Neural cell (in vitro differentiated cells): ENCODE measurements at regions not wholly inside any gene's neighbourhood (a gene's known extent, or its start where the extent isn't known, plus 50 kb on each side); places are given as distances from the start of the nearest gene placed in this dataset.

Source experiments
- H2AFZ ChIP-seq: fragments of 200-600, 300-800 bp; sonication (generic), shearing (Covaris generic); 2 replicates; pipeline ENCODE4 v1.6.0; 2014; ENCODE audit warnings: low read depth, mild to moderate bottlenecking, antibody characterized with exemption, low read length, moderate library complexity
- H3F3A ChIP-seq: fragments of 200-600 bp; shearing (Covaris generic); 2 replicates; pipeline ENCODE4 v1.6.1; 2016; ENCODE audit warnings: mild to moderate bottlenecking, moderate library complexity, mixed read lengths, antibody characterized with exemption, low read length; ENCODE audit not compliant: insufficient read depth, poor library complexity, severe bottlenecking
- H3K27ac ChIP-seq: fragments of 200-600, 300-800 bp; sonication (generic), shearing (Covaris generic); 2 replicates; pipeline ENCODE4 v1.5.1; 2014; ENCODE audit warnings: mild to moderate bottlenecking, low read length, moderate library complexity
- H3K27me3 ChIP-seq: fragments of 300-800, 200-600 bp; sonication (generic), shearing (Covaris generic); 2 replicates; pipeline ENCODE4 v1.6.0; 2014; ENCODE audit warnings: mild to moderate bottlenecking, low read depth, low read length, moderate library complexity; ENCODE audit not compliant: insufficient read depth
- H3K36me3 ChIP-seq: fragments of 300-800, 200-600 bp; sonication (generic), shearing (Covaris generic); 2 replicates; pipeline ENCODE4 v1.5.1; 2014; ENCODE audit warnings: mild to moderate bottlenecking, antibody characterized with exemption, low read length, moderate library complexity; ENCODE audit not compliant: insufficient read depth
- H3K4me2 ChIP-seq: fragments of 300-800, 200-600 bp; sonication (generic), shearing (Covaris generic); 2 replicates; pipeline ENCODE4 v1.6.0; 2014; ENCODE audit warnings: mild to moderate bottlenecking, low read length
- H3K4me3 ChIP-seq: fragments of 300-800, 200-600 bp; sonication (generic), shearing (Covaris generic); 2 replicates; pipeline ENCODE4 v1.5.1; 2014; ENCODE audit warnings: mild to moderate bottlenecking, low read length, moderate library complexity
- H3K79me2 ChIP-seq: fragments of 200-600 bp; shearing (Covaris generic); replicated peaks from 2 replicates; pipeline ENCODE4 v1.6.0; 2014; ENCODE audit warnings: mild to moderate bottlenecking, low read length, moderate library complexity; ENCODE audit not compliant: insufficient read depth
- H3K9ac ChIP-seq: fragments of 300-800, 200-600 bp; sonication (generic), shearing (Covaris generic); 2 replicates; pipeline ENCODE4 v1.6.1; 2016; ENCODE audit warnings: mild to moderate bottlenecking, low read length, mixed read lengths
- H3K9me2 ChIP-seq: fragments of 200-600 bp; shearing (Covaris generic); 2 replicates; pipeline ENCODE4 v1.6.1; 2016; ENCODE audit warnings: mild to moderate bottlenecking, low read length, mixed read lengths; ENCODE audit not compliant: insufficient read depth
- H3K9me3 ChIP-seq: fragments of 200-600, 300-800 bp; sonication (generic), shearing (Covaris generic); 2 replicates; pipeline ENCODE4 v1.6.1; 2016; ENCODE audit warnings: mild to moderate bottlenecking, mixed run types, low read length, moderate library complexity, mixed read lengths
- H4K20me1 ChIP-seq: fragments of 200-600 bp; shearing (Covaris generic); 2 replicates; pipeline ENCODE4 v1.6.1; 2016; ENCODE audit warnings: mild to moderate bottlenecking, mixed run types; ENCODE audit not compliant: insufficient read depth
- EP300 ChIP-seq: fragments of 450-650 bp; conservative IDR thresholded peaks from 2 replicates; pipeline ENCODE4 v1.6.1; 2014; ENCODE audit warnings: antibody characterized with exemption, mild to moderate bottlenecking, moderate library complexity; ENCODE audit not compliant: poor library complexity, severe bottlenecking
- EZH2 ChIP-seq: fragments of 200-600, 300-800 bp; shearing (Covaris generic), sonication (generic); IDR thresholded peaks from 2 replicates; pipeline ENCODE4 v1.6.1; 2014; ENCODE audit warnings: antibody characterized with exemption, low read length, borderline replicate concordance, mild to moderate bottlenecking; ENCODE audit not compliant: insufficient read depth, poor library complexity, severe bottlenecking
- MXI1 ChIP-seq: fragments of 450-650 bp; conservative IDR thresholded peaks from 2 replicates; pipeline ENCODE4 v1.6.1; 2014; ENCODE audit warnings: antibody characterized with exemption, mild to moderate bottlenecking; ENCODE audit not compliant: poor library complexity, severe bottlenecking
- POLR2AphosphoS5 ChIP-seq: IDR thresholded peaks from 2 replicates; pipeline ENCODE4 v1.6.1; 2012
- RAD21 ChIP-seq: fragments of 450-650 bp; conservative IDR thresholded peaks from 2 replicates; pipeline ENCODE4 v1.6.1; 2014; ENCODE audit warnings: antibody characterized with exemption, mild to moderate bottlenecking, moderate library complexity
- REST ChIP-seq: IDR thresholded peaks from 2 replicates; pipeline ENCODE4 v1.6.1; 2012; ENCODE audit warnings: borderline replicate concordance
- SMC3 ChIP-seq: fragments of 450-650 bp; conservative IDR thresholded peaks from 2 replicates; pipeline ENCODE4 v1.6.1; 2014; ENCODE audit warnings: antibody characterized with exemption, mild to moderate bottlenecking, moderate library complexity; ENCODE audit not compliant: poor library complexity
- TAF1 ChIP-seq: IDR thresholded peaks from 2 replicates; pipeline ENCODE4 v1.6.1; 2012; ENCODE audit warnings: low read depth
- TF ChIP-seq, protein P1 (sequence below): fragments of 450-650 bp; IDR thresholded peaks from 2 replicates; pipeline ENCODE4 v1.5.1; 2014; ENCODE audit warnings: antibody characterized with exemption, mild to moderate bottlenecking, moderate library complexity; ENCODE audit not compliant: poor library complexity, severe bottlenecking

GRCh38 chr6:133040803-133041419, 200.2 kb upstream of the EYA4 start:
- no peak overlapping the region for H3K4me2 ChIP-seq

GRCh38 chr6:133042550-133043120, 198.5 kb upstream of the EYA4 start:
- H2AFZ ChIP-seq = no peak overlapping the region
- H3K27ac ChIP-seq = no peak overlapping the region
- H3K9me2 ChIP-seq = no peaks in the 10 kb centered on the region
- no peaks in the 10 kb centered on the region for H3K36me3 ChIP-seq
- H4K20me1 ChIP-seq = no peaks in the 10 kb centered on the region
- H3K4me2 ChIP-seq = no peak overlapping the region
- H3K27me3 ChIP-seq = no peaks in the 10 kb centered on the region
- no peaks in the 10 kb centered on the region for H3K9me3 ChIP-seq
- no peaks in the 10 kb centered on the region for H3F3A ChIP-seq
- no peaks in the 10 kb centered on the region for H3K79me2 ChIP-seq
- H3K4me3 ChIP-seq = no peak overlapping the region
- H3K9ac ChIP-seq = no peak overlapping the region
- no peak for TF ChIP-seq REST
- no peak for TF ChIP-seq SMC3
- TF ChIP-seq, protein P1, sequence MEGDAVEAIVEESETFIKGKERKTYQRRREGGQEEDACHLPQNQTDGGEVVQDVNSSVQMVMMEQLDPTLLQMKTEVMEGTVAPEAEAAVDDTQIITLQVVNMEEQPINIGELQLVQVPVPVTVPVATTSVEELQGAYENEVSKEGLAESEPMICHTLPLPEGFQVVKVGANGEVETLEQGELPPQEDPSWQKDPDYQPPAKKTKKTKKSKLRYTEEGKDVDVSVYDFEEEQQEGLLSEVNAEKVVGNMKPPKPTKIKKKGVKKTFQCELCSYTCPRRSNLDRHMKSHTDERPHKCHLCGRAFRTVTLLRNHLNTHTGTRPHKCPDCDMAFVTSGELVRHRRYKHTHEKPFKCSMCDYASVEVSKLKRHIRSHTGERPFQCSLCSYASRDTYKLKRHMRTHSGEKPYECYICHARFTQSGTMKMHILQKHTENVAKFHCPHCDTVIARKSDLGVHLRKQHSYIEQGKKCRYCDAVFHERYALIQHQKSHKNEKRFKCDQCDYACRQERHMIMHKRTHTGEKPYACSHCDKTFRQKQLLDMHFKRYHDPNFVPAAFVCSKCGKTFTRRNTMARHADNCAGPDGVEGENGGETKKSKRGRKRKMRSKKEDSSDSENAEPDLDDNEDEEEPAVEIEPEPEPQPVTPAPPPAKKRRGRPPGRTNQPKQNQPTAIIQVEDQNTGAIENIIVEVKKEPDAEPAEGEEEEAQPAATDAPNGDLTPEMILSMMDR = no peak
- TF ChIP-seq EP300 = no peak
- no peak for TF ChIP-seq TAF1
- TF ChIP-seq RAD21 = no peak
- TF ChIP-seq POLR2AphosphoS5 = no peak
- TF ChIP-seq MXI1 = no peak

More at GRCh38 chr6:133040803-133041419, 200.2 kb upstream of the EYA4 start:
- Histone ChIP-seq H2AFZ (no peak overlapping the region), H3K9me3 (no peaks in the 10 kb centered on the region), H3K4me3 (no peak overlapping the region), H3K27me3 (no peaks in the 10 kb centered on the region), H3F3A (no peaks in the 10 kb centered on the region), H4K20me1 (no peaks in the 10 kb centered on the region), H3K27ac (no peak overlapping the region), H3K36me3 (no peaks in the 10 kb centered on the region), H3K9ac (no peak overlapping the region), H3K79me2 (no peaks in the 10 kb centered on the region), H3K9me2 (no peaks in the 10 kb centered on the region)
- TF ChIP-seq EZH2 (no peak), RAD21 (no peak), EP300 (no peak), REST (no peak)
- TF ChIP-seq, protein P1 = no peak
